HEK293 (cell line): ENCODE measurements at regions not wholly inside any gene's neighbourhood (a gene's known extent, or its start where the extent isn't known, plus 50 kb on each side); places are given as distances from the start of the nearest gene placed in this dataset.

Experiments used
- GLI2 ChIP-seq: fragments of 450-650 bp; formaldehyde crosslinking; IDR thresholded peaks from 2 replicates; pipeline ENCODE4; 2017; ENCODE audit warnings: missing biosample characterization, missing genetic modification characterization, low read depth, borderline replicate concordance
- ZBTB26 ChIP-seq: fragments of 450-650 bp; formaldehyde crosslinking; optimal IDR thresholded peaks from 2 replicates; pipeline ENCODE3; 2016; ENCODE audit warnings: missing biosample characterization, mild to moderate bottlenecking, missing genetic modification characterization
- ZEB2 ChIP-seq: fragments of 450-650 bp; formaldehyde crosslinking; IDR thresholded peaks from 2 replicates; pipeline ENCODE4 v1.5.1; 2016; ENCODE audit warnings: missing biosample characterization, missing genetic modification characterization
- ZNF274 ChIP-seq, 2 experiments: fragments of 200-500 bp in 1 of 2; fragments of 450-650 bp in 1 of 2; sonication (Bioruptor generic) in 1 of 2; formaldehyde crosslinking in 1 of 2; IDR thresholded peaks; 2 replicates each; pipeline versions ENCODE4 v1.5.1 to v1.6.1; 2014 to 2016; ENCODE audit warnings: borderline replicate concordance in 1 of 2, inconsistent platforms in 1 of 2, low read length in 1 of 2, missing biosample characterization in 1 of 2, missing genetic modification characterization in 1 of 2
- TF ChIP-seq, protein P1 (sequence below): fragments of 450-650 bp; formaldehyde crosslinking; IDR thresholded peaks from 2 replicates; pipeline ENCODE4 v1.5.1; 2016; ENCODE audit warnings: missing biosample characterization, missing genetic modification characterization

GRCh38 chr15:53445531-53445930 is 313.9 kb downstream of the WDR72 start:
- TF ChIP-seq ZEB2 (tag by site-specific recombination), result no peak
- TF ChIP-seq ZNF274 (IDR thresholded peaks at IDR 0.05; ENCODE audit: low read length), result no peak
- no peak for TF ChIP-seq ZNF274 (tag by site-specific recombination; IDR thresholded peaks at IDR 0.05; ENCODE audit: borderline replicate concordance)
- TF ChIP-seq, protein P1, sequence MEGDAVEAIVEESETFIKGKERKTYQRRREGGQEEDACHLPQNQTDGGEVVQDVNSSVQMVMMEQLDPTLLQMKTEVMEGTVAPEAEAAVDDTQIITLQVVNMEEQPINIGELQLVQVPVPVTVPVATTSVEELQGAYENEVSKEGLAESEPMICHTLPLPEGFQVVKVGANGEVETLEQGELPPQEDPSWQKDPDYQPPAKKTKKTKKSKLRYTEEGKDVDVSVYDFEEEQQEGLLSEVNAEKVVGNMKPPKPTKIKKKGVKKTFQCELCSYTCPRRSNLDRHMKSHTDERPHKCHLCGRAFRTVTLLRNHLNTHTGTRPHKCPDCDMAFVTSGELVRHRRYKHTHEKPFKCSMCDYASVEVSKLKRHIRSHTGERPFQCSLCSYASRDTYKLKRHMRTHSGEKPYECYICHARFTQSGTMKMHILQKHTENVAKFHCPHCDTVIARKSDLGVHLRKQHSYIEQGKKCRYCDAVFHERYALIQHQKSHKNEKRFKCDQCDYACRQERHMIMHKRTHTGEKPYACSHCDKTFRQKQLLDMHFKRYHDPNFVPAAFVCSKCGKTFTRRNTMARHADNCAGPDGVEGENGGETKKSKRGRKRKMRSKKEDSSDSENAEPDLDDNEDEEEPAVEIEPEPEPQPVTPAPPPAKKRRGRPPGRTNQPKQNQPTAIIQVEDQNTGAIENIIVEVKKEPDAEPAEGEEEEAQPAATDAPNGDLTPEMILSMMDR (tag by site-specific recombination), result no peak
- TF ChIP-seq GLI2 (tag by site-specific recombination), result no peak
- TF ChIP-seq ZBTB26 (tag by site-specific recombination), result no peak
